ENCODE measurements at regions not wholly inside any gene's neighbourhood (a gene's known extent, or its start where the extent isn't known, plus 50 kb on each side); places are given as distances from the start of the nearest gene placed in this dataset.

DNA sequence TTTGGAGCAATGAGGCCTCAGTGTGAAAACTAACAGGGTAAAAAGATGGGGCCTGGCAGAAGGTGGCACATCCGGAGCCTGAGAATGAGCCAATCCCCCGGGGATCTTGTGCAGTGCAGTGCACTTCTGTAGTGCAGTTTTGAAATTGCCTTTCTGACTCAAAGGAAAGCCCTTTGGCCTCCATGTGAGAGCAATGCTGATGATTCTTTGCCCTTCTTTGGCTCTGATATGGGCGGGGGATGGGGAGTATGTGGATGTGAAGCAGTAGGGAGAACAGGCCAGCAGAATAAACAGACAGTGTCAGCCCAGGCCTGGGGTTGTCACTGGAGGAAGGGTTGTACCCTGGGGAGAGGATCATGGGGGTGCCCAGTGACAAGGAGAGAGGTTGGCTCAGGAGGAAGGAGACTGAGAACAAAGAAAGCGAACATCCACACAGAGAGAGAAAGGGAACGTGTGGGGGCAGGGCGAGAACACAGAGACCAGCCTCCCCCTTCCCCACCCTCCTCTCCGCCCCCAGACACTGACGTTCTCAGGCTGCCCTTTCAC lies 351.2 kb downstream of the CDC5L start:
- TF ChIP-seq, protein P1, sequence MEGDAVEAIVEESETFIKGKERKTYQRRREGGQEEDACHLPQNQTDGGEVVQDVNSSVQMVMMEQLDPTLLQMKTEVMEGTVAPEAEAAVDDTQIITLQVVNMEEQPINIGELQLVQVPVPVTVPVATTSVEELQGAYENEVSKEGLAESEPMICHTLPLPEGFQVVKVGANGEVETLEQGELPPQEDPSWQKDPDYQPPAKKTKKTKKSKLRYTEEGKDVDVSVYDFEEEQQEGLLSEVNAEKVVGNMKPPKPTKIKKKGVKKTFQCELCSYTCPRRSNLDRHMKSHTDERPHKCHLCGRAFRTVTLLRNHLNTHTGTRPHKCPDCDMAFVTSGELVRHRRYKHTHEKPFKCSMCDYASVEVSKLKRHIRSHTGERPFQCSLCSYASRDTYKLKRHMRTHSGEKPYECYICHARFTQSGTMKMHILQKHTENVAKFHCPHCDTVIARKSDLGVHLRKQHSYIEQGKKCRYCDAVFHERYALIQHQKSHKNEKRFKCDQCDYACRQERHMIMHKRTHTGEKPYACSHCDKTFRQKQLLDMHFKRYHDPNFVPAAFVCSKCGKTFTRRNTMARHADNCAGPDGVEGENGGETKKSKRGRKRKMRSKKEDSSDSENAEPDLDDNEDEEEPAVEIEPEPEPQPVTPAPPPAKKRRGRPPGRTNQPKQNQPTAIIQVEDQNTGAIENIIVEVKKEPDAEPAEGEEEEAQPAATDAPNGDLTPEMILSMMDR (IDR thresholded peaks at IDR 0.05; ENCODE audit: low read length), result no peak
- no peak for TF ChIP-seq EZH2 (IDR thresholded peaks at IDR 0.05; ENCODE audit: borderline replicate concordance, low read length)

Data from OCI-LY1 (cell line).